H9 (cell line): ENCODE measurements at regions not wholly inside any gene's neighbourhood (a gene's known extent, or its start where the extent isn't known, plus 50 kb on each side); places are given as distances from the start of the nearest gene placed in this dataset.

Experiments used
- DNase-seq: peaks from one replicate; pipeline ENCODE4 v3.0.0-alpha.2; 2017
- H2AFZ ChIP-seq: one replicate; pipeline ENCODE4 v1.6.1; 2013; ENCODE audit warnings: mild to moderate bottlenecking, low read length, control low read depth, moderate library complexity
- H2AK5ac ChIP-seq: 2 replicates; pipeline ENCODE4 v1.6.1; 2013; ENCODE audit warnings: low read length, control low read depth, mixed read lengths; ENCODE audit not compliant: insufficient read length
- H2BK120ac ChIP-seq: one replicate; pipeline ENCODE4 v1.6.1; 2013; ENCODE audit warnings: low read depth, mild to moderate bottlenecking, low read length, control low read depth, inconsistent platforms; ENCODE audit not compliant: poor library complexity, severe bottlenecking
- H2BK12ac ChIP-seq: 2 replicates; pipeline ENCODE4 v1.6.1; 2013; ENCODE audit warnings: low read length, control low read depth, mixed read lengths, low read depth; ENCODE audit not compliant: insufficient read length
- H2BK15ac ChIP-seq: 2 replicates; pipeline ENCODE4 v1.6.1; 2013; ENCODE audit warnings: low read depth, low read length, control low read depth
- H2BK20ac ChIP-seq: one replicate; pipeline ENCODE4 v1.6.1; 2013; ENCODE audit warnings: low read depth, mild to moderate bottlenecking, low read length, control low read depth, inconsistent platforms; ENCODE audit not compliant: poor library complexity, severe bottlenecking
- H2BK5ac ChIP-seq: 2 replicates; pipeline ENCODE4 v1.6.1; 2013; ENCODE audit warnings: low read length, control low read depth, mixed read lengths; ENCODE audit not compliant: insufficient read length
- H3K14ac ChIP-seq: 2 replicates; pipeline ENCODE4 v1.6.1; 2013; ENCODE audit warnings: low read length, control low read depth; ENCODE audit not compliant: insufficient read depth
- H3K18ac ChIP-seq: 2 replicates; pipeline ENCODE4 v1.6.1; 2013; ENCODE audit warnings: low read depth, mild to moderate bottlenecking, mixed read lengths, low read length, control low read depth; ENCODE audit not compliant: insufficient read length
- H3K23ac ChIP-seq: 2 replicates; pipeline ENCODE4 v1.6.1; 2013; ENCODE audit warnings: low read length, control low read depth, mixed read lengths, low read depth; ENCODE audit not compliant: insufficient read length
- H3K23me2 ChIP-seq: 2 replicates; pipeline ENCODE4 v1.6.1; 2013; ENCODE audit warnings: low read depth, mild to moderate bottlenecking, mixed read lengths, low read length, control low read depth; ENCODE audit not compliant: insufficient read length, poor library complexity, severe bottlenecking
- H3K27ac ChIP-seq: 2 replicates; pipeline ENCODE4 v1.5.1; 2013; ENCODE audit warnings: low read length, control low read depth, mixed read lengths, low read depth; ENCODE audit not compliant: insufficient read length
- H3K27me3 ChIP-seq: 2 replicates; pipeline ENCODE4 v1.6.1; 2013; ENCODE audit warnings: low read length, control low read depth, inconsistent platforms; ENCODE audit not compliant: insufficient read depth
- H3K4ac ChIP-seq: 2 replicates; pipeline ENCODE4 v1.6.1; 2013; ENCODE audit warnings: low read depth, mild to moderate bottlenecking, control low read depth, inconsistent platforms, low read length, moderate library complexity
- H3K4me1 ChIP-seq: 2 replicates; pipeline ENCODE4 v1.6.1; 2013; ENCODE audit warnings: low read length, control low read depth, inconsistent platforms; ENCODE audit not compliant: insufficient read depth
- H3K4me2 ChIP-seq: 2 replicates; pipeline ENCODE4 v1.6.1; 2013; ENCODE audit warnings: low read length, control low read depth, mixed read lengths; ENCODE audit not compliant: insufficient read length, insufficient read depth
- H3K56ac ChIP-seq: 2 replicates; pipeline ENCODE4 v1.6.1; 2013; ENCODE audit warnings: low read depth, mild to moderate bottlenecking, mixed read lengths, low read length, control low read depth; ENCODE audit not compliant: insufficient read length
- H3K79me1 ChIP-seq: 2 replicates; pipeline ENCODE4 v1.6.1; 2013; ENCODE audit warnings: low read depth, mild to moderate bottlenecking, moderate library complexity, low read length, control low read depth, inconsistent platforms; ENCODE audit not compliant: insufficient read depth, poor library complexity, severe bottlenecking
- H3K79me2 ChIP-seq: 2 replicates; pipeline ENCODE4 v1.6.1; 2013; ENCODE audit warnings: low read length, control low read depth, inconsistent platforms; ENCODE audit not compliant: insufficient read depth
- H3K9ac ChIP-seq: 2 replicates; pipeline ENCODE4 v1.6.1; 2013; ENCODE audit warnings: low read length, control low read depth, mixed read lengths; ENCODE audit not compliant: insufficient read length; ENCODE audit errors: extremely low read depth
- H3K9me3 ChIP-seq: one replicate; pipeline ENCODE4 v1.6.1; 2013; ENCODE audit warnings: low read depth, low read length, inconsistent platforms; ENCODE audit not compliant: control insufficient read depth
- H3T11ph ChIP-seq: one replicate; pipeline ENCODE4 v1.6.1; 2013; ENCODE audit warnings: mild to moderate bottlenecking, low read length, control low read depth, inconsistent platforms
- H4K20me1 ChIP-seq: one replicate; pipeline ENCODE4 v1.6.1; 2013; ENCODE audit not compliant: control insufficient read depth, insufficient read length, insufficient read depth
- H4K5ac ChIP-seq: 2 replicates; pipeline ENCODE4 v1.6.1; 2013; ENCODE audit warnings: low read depth, mild to moderate bottlenecking, mixed read lengths, low read length, control low read depth; ENCODE audit not compliant: insufficient read length
- H4K8ac ChIP-seq: replicated peaks from 2 replicates; pipeline ENCODE4 v1.6.1; 2013; ENCODE audit warnings: low read length, control low read depth, mixed read lengths, low read depth; ENCODE audit not compliant: insufficient read length
- H4K91ac ChIP-seq: 2 replicates; pipeline ENCODE4 v1.6.1; 2013; ENCODE audit warnings: low read depth, mild to moderate bottlenecking, moderate library complexity, mixed read lengths, low read length, control low read depth; ENCODE audit not compliant: insufficient read length
- H3K27ac Mint-ChIP-seq, 3 experiments: 2 replicates in 2 of 3; 3 replicates in 1 of 3; pipeline ENCODE4 v1.8.0; 2020 to 2021; ENCODE audit warnings: mixed read lengths in 3 of 3, mild to moderate bottlenecking in 1 of 3, moderate library complexity in 1 of 3
- H3K27me3 Mint-ChIP-seq: 2 replicates; pipeline ENCODE4 v1.8.0; 2021; ENCODE audit warnings: low read depth, mild to moderate bottlenecking, moderate library complexity, mixed read lengths
- H3K36me3 Mint-ChIP-seq, 3 experiments: 2 replicates in 2 of 3; 3 replicates in 1 of 3; pipeline ENCODE4 v1.8.0; 2020 to 2021; ENCODE audit warnings: low read depth in 3 of 3, mixed read lengths in 3 of 3; ENCODE audit not compliant: insufficient read depth in 1 of 3
- H3K4me1 Mint-ChIP-seq, 2 experiments: 2 replicates each; pipeline ENCODE4 v1.8.0; 2020; ENCODE audit warnings: mixed read lengths in 2 of 2
- H3K4me3 Mint-ChIP-seq, 2 experiments: 2 replicates in 1 of 2; 3 replicates in 1 of 2; pipeline ENCODE4 v1.8.0; 2020 to 2021; ENCODE audit warnings: mild to moderate bottlenecking in 2 of 2, mixed read lengths in 2 of 2, moderate library complexity in 1 of 2
- H3K9me3 Mint-ChIP-seq, 2 experiments: 2 replicates in 1 of 2; 3 replicates in 1 of 2; pipeline ENCODE4 v1.8.0; 2020; ENCODE audit warnings: mild to moderate bottlenecking in 2 of 2, mixed read lengths in 2 of 2, moderate library complexity in 1 of 2
- CTCF ChIP-seq: fragments of 200-600 bp; sonication (generic); conservative IDR thresholded peaks from 3 replicates; pipeline ENCODE4 v1.8.0; 2021; ENCODE audit warnings: antibody characterized with exemption, mild to moderate bottlenecking
- WGBS: extraction: QIAGEN DNeasy Blood & Tissue Kit; methylation state at CpG from one replicate; pipeline ENCODE4 v1.1.7; 2013; ENCODE audit warnings: missing lambda C conversion rate, low lambda C conversion rate, mixed read lengths; ENCODE audit not compliant: insufficient read length; ENCODE audit errors: extremely low coverage; 5-methylcytosine and 5-hydroxymethylcytosine counted together

DNA sequence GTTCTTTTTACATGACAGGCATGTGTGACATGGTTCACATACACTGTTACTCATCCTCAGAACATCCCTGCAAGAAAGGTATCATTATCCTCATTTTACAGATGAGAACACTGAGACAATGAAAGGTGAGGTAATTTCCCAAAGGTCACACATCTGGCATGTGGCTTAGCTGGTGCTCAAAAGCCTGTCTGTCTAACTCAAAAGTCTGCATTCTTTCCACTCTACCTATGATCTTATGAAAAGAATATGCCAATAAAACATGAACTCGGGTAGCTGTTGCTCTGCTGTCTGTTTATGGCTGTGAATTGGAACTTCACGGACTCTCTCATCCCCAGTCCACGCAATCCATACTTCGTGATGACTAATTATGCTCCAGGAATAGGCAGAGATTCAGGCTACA, 79.0 kb upstream of the ODAD2 start:
- Histone ChIP-seq H3K23me2 (no peaks in the 10 kb centered on the region), H3K27me3 (no peaks in the 10 kb centered on the region), H2AK5ac (no peak overlapping the region), H3K56ac (no peak overlapping the region), H3K9ac (no peak overlapping the region), H4K91ac (no peak overlapping the region), H4K20me1 (no peaks in the 10 kb centered on the region), H4K5ac (no peak overlapping the region), H2BK15ac (no peak overlapping the region), H3K18ac (no peak overlapping the region), H2BK5ac (no peak overlapping the region), H3K27ac (no peak overlapping the region), H3K23ac (no peak overlapping the region), H2AFZ (no peak overlapping the region), H3K9me3 (no peaks in the 10 kb centered on the region), H4K8ac (no peak overlapping the region), H3K4me2 (no peak overlapping the region), H3K79me2 (no peaks in the 10 kb centered on the region), H2BK120ac (no peak overlapping the region), H2BK12ac (no peak overlapping the region), H3T11ph (no peak overlapping the region), H3K4ac (no peak overlapping the region), H3K4me1 (no peaks in the 10 kb centered on the region), H3K14ac (no peak overlapping the region), H2BK20ac (no peak overlapping the region), H3K79me1 (no peaks in the 10 kb centered on the region)
- Mint-ChIP-seq H3K27ac (no peak overlapping the region), H3K4me3 (no peak overlapping the region), H3K4me1 (no peaks in the 10 kb centered on the region), H3K27me3 (no peaks in the 10 kb centered on the region), H3K36me3 (peaks cover 0 to 4% (median 2%) of the 10 kb centered on the region in 3 experiments; a peak in 3 of 7 replicates), H3K9me3 (no peaks in the 10 kb centered on the region; a peak in 1 of 5 replicates)
- DNase-seq = no peak
- TF ChIP-seq CTCF = no peak
- WGBS = no CpG with 5 or more reads among the region's 4 CpGs
